ENCODE measurements at regions not wholly inside any gene's neighbourhood (a gene's known extent, or its start where the extent isn't known, plus 50 kb on each side); places are given as distances from the start of the nearest gene placed in this dataset.

GRCh38 chr4:65983061-65983460, 312.8 kb upstream of the EPHA5 start:
- intact Hi-C loops (cut with micrococcal nuclease) = no loop called here
- BruUV-seq (replicated peaks) = no TSS peak
- Mint-ChIP-seq H3K27ac (ENCODE audit: low read depth, unreplicated experiment) (no peak overlapping the region), H3K4me1 (ENCODE audit: insufficient read depth, unreplicated experiment) (no peaks in the 10 kb centered on the region), H3K4me3 (ENCODE audit: unreplicated experiment) (no peak overlapping the region), H3K36me3 (ENCODE audit: insufficient read depth, unreplicated experiment) (no peaks in the 10 kb centered on the region), H3K9me3 (ENCODE audit: unreplicated experiment) (peaks cover 5% of the 10 kb centered on the region), H3K27me3 (ENCODE audit: insufficient read depth, unreplicated experiment) (no peaks in the 10 kb centered on the region)
- DNase-seq (ENCODE audit: unreplicated experiment) = no peak
- TF ChIP-seq, protein P1, sequence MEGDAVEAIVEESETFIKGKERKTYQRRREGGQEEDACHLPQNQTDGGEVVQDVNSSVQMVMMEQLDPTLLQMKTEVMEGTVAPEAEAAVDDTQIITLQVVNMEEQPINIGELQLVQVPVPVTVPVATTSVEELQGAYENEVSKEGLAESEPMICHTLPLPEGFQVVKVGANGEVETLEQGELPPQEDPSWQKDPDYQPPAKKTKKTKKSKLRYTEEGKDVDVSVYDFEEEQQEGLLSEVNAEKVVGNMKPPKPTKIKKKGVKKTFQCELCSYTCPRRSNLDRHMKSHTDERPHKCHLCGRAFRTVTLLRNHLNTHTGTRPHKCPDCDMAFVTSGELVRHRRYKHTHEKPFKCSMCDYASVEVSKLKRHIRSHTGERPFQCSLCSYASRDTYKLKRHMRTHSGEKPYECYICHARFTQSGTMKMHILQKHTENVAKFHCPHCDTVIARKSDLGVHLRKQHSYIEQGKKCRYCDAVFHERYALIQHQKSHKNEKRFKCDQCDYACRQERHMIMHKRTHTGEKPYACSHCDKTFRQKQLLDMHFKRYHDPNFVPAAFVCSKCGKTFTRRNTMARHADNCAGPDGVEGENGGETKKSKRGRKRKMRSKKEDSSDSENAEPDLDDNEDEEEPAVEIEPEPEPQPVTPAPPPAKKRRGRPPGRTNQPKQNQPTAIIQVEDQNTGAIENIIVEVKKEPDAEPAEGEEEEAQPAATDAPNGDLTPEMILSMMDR (IDR thresholded peaks at IDR 0.05; ENCODE audit: unreplicated experiment) = no peak
- POLR2A ChIA-PET = no interaction called here
- CTCF ChIA-PET = no interaction called here

DNA sequence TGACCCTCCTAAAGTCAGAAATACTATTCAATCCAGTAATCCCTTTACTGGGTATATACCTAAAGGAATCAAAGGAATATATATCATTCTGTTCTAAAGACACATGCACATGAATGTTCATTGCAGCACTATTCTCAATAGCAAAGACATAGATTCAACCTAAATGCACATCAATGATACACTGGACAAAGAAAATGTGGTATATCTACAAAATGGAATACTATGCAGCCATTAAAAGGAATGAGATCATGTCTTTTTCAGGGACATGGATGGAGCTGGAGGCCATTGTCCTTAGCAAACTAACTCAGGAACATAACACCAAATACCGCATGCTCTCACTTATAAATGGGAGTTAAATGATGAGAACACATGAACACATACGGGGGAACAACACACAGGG, 306.0 kb upstream of the EPHA5 start:
- POLR2A ChIA-PET = interaction anchor here (0.5 kb wide), 1 partner anchor 1202 kb away, joined by 3 read pairs; no protein-coding TSS in a partner anchor
- no peak overlapping the region for H3K27ac Mint-ChIP-seq (ENCODE audit: low read depth, unreplicated experiment)

DNA sequence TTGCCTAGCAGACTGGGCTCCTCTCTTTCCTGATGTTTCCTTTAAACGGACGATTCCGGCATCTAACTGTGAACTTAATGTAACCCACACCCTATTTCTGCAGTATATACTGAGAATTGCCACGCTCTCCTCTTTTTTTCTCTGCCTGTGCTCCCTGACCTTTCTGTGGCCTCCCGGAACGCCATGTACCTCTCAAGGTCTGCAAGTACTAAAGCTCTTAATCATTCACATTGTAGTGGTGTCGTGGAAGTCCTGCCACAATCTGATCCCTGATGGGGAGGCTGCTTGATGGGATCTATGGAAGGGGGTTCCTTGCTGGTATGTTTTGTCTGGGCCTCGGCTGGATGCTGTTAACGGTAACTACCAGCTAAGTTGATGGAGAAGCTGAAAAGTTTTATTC, 302.9 kb upstream of the EPHA5 start:
- intact Hi-C loops (cut with micrococcal nuclease) = no loop called here
- Mint-ChIP-seq H3K36me3 (ENCODE audit: insufficient read depth, unreplicated experiment) (no peaks in the 10 kb centered on the region), H3K4me3 (ENCODE audit: unreplicated experiment) (no peak overlapping the region), H3K4me1 (ENCODE audit: insufficient read depth, unreplicated experiment) (no peaks in the 10 kb centered on the region), H3K27ac (ENCODE audit: low read depth, unreplicated experiment) (no peak overlapping the region), H3K9me3 (ENCODE audit: unreplicated experiment) (no peaks in the 10 kb centered on the region), H3K27me3 (ENCODE audit: insufficient read depth, unreplicated experiment) (no peaks in the 10 kb centered on the region)
- TF ChIP-seq, protein P1 (IDR thresholded peaks at IDR 0.05; ENCODE audit: unreplicated experiment) = no peak
- ChIA-PET POLR2A (no interaction called here), CTCF (no interaction called here)
- BruUV-seq (replicated peaks) = no TSS peak
- no peak for DNase-seq (ENCODE audit: unreplicated experiment)

More for the DNA sequence above, 306.0 kb upstream of the EPHA5 start:
- TF ChIP-seq, protein P1 (IDR thresholded peaks at IDR 0.05; ENCODE audit: unreplicated experiment) = no peak
- Mint-ChIP-seq H3K27me3 (ENCODE audit: insufficient read depth, unreplicated experiment) (no peaks in the 10 kb centered on the region), H3K9me3 (ENCODE audit: unreplicated experiment) (no peaks in the 10 kb centered on the region), H3K4me1 (ENCODE audit: insufficient read depth, unreplicated experiment) (no peaks in the 10 kb centered on the region), H3K4me3 (ENCODE audit: unreplicated experiment) (no peak overlapping the region), H3K36me3 (ENCODE audit: insufficient read depth, unreplicated experiment) (no peaks in the 10 kb centered on the region)
- no TSS peak for BruUV-seq (replicated peaks)
- DNase-seq (ENCODE audit: unreplicated experiment) = no peak
- intact Hi-C loops (cut with micrococcal nuclease) = no loop called here
- CTCF ChIA-PET = no interaction called here

DNA sequence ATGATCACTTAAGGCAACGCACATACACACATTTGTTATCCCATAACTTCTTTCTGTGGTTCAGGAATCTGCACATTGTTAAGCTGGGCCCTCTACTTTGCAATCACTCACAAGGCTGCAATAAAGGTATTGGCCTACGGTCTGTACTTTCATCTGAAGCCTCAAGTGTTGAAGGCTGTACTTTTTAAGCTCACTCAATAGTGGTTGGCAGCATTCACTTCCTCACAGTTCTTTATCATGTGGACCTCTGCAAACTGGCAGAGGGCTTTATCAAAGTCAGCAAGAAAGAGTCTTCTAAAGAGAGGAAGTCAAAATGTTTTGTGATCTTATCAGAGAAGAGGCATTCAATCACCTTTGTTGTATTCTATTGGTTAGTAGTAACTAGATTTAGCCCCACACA, 301.4 kb upstream of the EPHA5 start:
- Mint-ChIP-seq H3K9me3 (ENCODE audit: unreplicated experiment) (no peaks in the 10 kb centered on the region), H3K27ac (ENCODE audit: low read depth, unreplicated experiment) (no peak overlapping the region), H3K4me3 (ENCODE audit: unreplicated experiment) (no peak overlapping the region), H3K4me1 (ENCODE audit: insufficient read depth, unreplicated experiment) (no peaks in the 10 kb centered on the region), H3K27me3 (ENCODE audit: insufficient read depth, unreplicated experiment) (no peaks in the 10 kb centered on the region), H3K36me3 (ENCODE audit: insufficient read depth, unreplicated experiment) (no peaks in the 10 kb centered on the region)
- BruUV-seq (replicated peaks) = no TSS peak
- no peak for DNase-seq (ENCODE audit: unreplicated experiment)
- CTCF ChIA-PET = no interaction called here
- TF ChIP-seq, protein P1 (IDR thresholded peaks at IDR 0.05; ENCODE audit: unreplicated experiment) = no peak
- intact Hi-C loops (cut with micrococcal nuclease) = no loop called here
- POLR2A ChIA-PET = no interaction called here
